DMS 273 (cell line): ENCODE measurements at regions not wholly inside any gene's neighbourhood (a gene's known extent, or its start where the extent isn't known, plus 50 kb on each side); places are given as distances from the start of the nearest gene placed in this dataset.
"Not testable (repeated sequence)": the region's sequence is repeated elsewhere in the genome, so short reads cannot be mapped to it uniquely, and the experiment has no call there.

Source experiments
- DNase-seq: peaks from one replicate; lab custom pipeline; 2025; ENCODE audit not compliant: unreplicated experiment; lab: John Stamatoyannopoulos, UW

DNA sequence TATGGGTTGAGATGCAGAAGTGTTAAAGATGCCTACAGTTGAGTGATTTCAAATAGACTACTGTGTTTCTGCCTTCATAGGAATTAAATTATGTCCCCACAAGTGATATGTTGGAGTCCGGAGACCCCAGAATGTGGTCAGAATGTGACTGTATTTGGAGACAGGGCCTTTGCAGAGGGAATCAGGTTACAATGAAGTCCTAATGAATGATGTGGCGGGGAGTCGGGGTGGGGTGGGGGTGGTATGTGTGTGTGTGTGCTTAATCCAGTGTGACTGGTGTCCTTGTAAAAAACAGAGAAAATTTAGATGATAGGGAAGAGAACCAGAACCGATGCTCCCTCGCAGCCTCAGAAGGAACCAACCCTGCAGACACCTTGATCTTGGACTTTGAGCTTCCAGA, 448.2 kb downstream of the QKI start:
- DNase-seq: no peak

DNA sequence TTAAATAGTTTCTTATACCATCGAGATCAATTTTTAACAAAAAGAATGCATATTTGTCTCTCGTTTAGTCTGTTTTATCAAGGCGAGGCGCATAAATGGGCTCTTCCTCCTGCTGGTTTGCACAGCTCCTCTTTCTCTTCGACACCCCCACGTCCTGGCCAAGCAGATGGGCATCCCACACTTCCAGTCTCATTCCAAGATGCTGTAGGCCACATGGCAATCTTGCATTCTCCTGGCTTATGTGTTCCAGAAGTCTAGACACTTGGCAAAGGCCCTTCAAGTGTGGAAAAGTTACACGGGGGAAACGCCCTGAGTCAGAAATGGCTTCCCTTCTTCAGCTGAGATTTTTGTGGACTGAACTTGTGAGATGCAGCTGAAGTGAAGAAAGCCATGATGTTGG, 447.1 kb downstream of the QKI start:
- DNase-seq: no peak

DNA sequence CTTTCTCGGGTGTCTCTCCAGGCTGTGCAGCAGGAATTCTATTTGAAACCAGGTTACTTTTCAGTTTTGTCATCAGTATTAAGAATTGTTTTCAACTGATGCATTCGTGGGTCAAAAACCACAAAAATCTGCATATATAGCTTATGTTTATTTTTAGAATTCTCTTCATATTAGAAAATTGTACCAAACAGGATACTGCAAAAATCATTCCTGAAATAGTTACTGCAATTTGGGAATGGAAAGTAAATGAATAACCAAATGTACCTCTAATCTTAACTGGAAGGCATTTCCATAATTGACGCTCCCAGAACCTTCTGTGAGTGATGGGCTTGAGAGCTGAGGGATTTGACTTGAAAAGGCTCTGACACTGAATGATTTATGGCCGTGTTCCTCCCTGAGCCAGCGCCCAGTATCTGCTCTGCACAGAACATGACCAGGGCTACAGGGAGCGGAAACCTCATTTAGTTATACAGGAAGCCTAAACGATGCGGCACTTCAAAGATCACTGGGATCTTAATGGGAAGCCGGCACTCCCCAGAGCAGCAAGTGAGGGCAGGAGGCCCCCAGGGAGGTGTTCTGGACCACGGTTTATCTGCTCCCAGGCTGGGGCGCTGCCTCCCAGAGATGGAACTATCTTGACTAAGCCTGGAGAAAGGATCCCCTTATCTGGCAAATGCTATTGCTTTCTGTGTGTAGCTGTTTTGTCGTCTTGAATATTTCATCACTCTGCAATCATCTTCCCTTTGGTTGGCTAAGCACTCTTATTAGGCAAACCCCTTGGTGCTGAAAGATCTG, 446.0 kb downstream of the QKI start:
- no peak for DNase-seq

DNA sequence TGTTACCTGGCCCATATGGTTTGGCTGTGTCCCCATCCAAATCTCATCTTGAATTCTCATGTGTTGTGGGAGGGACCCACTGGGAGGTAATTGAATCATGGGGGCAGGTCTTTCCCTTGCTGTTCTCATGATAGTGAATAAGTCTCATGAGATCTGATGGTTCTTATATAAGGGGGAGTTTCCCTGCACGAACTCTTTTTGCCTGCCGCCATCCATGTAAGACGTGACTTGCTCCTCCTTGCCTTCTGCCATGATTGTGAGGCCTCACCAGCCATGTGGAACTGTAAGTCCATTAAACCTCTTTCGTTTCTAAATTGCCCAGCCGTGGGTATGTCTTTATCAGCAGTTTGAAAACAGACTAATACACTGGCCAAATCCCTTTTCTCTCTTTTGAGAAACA, 444.4 kb downstream of the QKI start:
- not testable (repeated sequence) for DNase-seq

DNA sequence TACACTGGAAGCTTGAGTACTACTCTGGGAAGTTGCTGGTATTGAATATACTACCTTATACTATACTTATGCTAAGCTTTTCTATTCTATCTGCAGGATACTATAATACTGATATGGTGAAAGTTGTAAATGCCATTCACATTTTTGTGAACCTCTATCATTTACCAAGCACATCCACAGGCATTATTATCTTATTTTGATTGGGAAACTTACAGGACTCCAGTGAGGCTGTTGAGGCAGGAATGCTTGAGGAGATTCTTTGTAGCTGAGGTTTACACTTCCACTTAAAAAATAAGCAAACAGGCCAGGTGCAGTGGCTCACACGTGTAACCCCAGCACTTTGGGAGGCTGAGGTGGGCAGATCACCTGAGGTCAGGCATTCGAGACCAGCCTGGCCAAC, 442.9 kb downstream of the QKI start:
- DNase-seq: no peak

DNA sequence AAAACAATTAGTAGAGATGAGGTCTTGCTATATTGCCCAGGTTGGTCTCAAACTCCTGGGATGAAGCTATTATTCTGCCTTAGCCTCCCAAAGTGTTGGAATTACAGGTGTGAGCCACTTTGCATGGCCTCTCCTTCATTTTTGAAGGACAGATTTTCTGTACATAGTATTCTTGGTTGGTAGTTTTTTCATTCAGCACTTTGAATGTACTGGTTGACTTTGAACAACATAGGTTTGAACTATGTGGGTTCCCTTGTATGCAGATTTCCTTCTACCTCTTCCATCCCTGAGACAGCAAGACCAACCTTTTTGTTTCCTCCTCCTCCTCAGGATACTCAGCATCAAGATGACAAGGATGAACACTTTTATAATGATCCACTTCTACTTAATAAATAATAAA, 436.4 kb downstream of the QKI start:
- DNase-seq: no peak

DNA sequence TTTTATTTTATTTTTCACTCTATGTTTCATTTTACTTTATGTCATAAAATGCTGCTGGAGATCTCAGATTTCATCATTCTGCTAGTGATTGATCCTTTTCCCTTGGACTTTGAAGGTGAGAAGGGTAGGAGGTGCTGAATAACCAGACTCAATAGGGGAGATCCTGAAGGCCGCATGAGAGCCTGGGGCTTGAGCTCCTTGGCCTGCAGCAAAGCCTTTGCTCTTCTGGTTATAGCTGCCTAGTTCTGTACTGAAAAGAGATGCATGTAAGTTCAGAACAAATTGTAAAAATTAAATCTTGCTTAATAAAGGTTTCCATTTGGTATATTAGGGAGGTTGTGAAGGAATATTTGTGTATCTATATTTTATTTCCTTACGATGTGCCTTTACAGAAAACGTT, 430.2 kb downstream of the QKI start:
- DNase-seq: no peak

DNA sequence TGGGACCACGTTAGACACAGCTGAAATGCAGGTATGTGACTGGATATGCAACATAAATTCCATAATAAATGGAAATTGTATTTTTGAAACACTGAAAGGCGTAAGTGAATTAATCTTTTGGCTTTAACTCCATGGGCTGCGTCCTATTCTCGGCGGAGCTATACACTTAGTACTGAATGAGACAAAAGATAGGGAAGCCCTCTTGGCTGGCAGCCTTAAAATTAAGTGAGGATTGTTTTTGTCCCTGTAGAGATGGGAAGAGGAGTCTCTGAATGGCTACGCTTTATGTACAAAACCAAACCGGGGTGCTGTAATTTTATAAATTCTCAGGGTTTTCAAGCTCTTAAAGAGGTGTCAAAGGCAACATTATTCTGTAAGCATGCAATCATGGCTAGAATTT, 429.8 kb downstream of the QKI start:
- DNase-seq: no peak

DNA sequence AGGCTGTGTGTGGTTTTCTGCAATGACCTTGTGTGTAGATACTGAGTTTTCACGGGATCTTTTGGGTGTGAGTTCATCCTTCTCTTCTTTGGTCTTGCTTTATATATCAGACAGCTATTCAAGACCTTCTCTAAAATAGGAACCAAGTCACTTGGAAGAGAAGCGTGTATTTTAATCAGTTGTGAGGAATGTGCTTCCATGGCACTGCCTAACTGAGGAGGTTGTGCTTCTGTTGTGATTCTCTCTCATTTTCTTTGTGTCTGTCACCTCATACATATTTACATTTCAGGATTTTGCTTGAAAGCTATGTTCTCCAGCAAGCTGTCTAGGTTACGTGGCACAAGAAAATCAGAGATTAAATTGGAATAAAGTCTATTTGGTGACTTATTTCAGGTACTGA, 428.7 kb downstream of the QKI start:
- no peak for DNase-seq

DNA sequence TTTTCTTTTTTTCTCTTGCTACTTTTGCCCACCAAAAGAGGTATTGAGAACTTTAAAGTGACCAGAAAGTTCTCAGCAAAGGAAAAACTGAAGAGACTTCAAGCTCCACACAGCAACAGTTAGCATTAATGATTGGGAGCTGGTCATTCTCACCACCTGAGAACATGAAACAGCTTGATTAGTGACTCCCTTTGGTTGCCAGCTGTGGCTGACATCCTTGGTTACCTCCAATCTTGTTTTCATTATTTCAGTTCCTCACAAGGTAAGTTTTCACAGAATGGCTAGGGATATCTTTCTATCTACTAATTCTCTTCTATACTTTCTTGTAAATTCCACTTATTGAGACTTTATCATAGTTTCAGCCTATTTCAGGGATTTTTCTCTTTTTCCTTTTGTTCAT, 427.9 kb downstream of the QKI start:
- DNase-seq: no peak

DNA sequence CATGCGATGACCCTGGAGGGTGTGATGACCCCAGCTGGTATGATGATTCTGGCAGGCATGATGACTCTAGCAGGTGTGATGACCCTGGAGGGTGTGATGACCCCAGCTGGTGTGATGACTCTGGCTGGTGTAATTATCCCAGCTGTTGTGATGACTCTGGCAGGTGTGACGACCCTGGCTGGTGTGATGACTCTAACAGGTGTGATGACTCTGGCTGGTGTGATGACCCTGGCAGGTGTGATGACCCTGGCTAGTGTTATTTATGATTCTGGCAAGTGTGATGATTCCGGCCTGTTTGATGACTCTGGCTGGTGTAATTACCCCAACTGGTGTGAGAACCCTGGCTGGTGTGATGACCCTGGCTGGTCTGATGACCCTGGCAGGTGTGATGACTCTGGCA, 427.2 kb downstream of the QKI start:
- no peak for DNase-seq

DNA sequence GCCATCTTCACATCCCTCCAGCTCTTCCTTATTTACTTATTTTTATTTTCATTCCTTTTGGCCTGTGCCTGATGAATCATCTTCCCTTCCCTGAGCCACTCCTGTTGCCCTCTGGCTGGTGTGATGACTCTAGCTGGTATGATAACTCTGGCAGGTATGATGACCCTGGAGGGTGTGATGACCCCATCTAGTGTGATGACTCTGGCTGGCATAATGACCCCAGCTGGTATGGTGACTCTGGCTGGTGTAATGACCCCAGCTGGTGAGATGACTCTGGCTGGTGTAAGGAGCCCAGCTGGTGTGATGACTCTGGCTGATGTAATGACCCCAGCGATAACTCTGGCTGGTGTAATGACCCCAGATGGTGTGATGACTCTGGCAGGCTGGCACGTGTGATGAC, 426.8 kb downstream of the QKI start:
- DNase-seq: no peak

DNA sequence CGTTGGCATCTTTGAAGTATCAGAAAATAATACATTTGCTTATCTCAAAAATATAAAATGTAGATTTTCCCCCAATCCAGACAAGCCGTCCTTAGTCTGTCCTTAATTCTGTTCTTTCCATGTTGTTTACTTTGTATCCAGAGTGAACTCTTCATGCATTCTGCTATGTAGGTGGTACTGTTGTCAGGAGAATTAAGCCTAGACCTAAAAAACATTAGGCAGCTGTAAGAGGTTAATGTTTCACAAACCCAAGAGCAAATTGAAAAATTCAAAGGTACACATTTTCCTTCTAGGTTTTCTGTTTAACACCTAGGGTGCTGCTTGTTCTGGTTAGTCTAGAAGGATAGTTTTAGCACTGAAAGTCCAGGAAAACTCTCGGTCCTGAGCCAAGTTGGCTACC, 426.4 kb downstream of the QKI start:
- no peak for DNase-seq

DNA sequence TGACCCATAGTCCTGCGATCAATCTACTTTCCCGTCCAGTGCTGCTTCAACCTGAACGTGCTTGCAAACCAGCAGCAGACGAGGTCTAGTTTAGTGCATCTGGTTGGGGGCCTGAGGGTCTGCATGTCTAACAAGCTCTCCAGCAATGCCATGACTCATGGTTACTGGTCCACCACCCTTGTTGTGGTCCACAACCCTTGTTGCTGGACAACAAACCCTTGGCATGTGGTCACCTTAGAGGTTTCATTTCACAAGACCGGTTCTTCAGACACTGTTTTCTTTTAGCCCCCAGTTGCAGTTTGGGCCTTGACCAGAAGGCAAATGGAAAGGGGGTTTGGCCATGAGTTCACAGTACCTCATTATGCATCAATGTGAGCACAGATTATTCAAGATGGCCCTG, 424.8 kb downstream of the QKI start:
- no peak for DNase-seq

DNA sequence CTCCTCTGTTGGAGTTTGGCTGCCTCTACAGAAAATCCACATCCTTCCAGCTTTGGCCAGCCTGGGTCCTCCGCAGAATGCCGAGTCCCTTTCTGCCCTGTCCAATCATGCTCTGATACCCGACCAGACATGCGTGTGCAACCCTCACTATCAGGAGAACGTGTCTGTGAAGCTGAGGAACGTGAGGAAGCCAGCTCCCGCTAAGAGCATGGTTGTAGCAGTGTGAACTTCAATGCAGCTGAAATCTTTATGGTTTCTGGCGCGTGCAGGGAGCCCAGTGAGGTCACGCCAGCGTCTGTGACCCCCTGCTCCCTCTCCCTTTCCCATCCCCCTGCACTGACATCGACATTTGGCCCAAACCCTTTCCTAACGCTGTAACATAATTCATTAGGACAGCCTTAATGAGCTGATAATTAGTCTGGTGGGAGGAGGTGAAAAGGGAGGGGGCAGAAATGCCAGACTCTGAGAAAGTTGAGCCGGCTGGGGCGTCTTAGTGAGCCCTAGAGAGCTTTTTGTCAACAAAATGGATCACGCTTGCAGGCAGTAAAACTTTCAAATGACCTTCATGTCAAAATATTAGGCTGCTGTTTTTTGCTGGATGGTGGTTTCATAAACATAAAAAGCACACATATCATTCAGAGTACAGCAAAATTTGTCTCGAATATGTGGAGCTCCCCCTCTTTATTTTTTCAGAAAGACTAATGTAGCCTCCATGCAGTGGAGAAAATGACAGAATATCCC, 423.3 kb downstream of the QKI start:
- no peak for DNase-seq

DNA sequence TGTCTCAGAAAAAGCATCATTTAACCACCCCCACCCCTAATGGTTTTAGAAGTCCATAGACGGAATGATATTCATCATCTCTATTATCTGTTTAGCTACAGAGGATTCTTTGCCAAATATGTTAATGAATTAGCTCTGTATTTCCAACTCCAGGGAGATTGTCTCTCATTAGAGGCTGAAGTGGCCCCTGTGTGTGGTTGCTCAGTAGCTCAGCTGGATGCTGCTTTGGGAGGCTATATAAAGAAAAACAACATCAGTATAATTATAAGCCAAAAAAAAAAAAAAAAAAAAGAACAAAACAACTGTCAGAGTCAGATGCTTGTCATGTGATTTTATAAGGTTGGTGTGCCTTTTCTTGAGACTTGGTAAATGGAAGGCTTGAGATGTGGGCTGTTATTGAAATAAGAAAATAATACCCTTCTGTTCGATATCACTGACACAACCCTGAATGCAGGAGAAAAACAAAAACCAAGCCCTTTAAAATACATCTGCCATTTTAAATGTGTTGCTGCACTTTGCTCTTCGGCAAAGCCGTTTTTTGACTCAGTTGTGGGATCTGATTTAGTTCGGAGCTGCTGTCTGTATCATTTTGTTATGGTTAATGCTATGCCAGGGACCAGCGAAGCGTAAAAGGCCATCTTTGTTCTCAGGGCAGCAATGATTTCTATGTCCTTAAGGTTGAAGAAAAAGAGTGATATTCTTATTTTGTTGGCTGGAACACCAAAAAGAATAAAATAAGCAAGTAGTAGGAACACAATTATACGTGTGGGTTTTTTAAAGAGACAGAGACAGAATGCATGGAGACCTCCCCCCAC, 422.6 kb downstream of the QKI start:
- no peak for DNase-seq

DNA sequence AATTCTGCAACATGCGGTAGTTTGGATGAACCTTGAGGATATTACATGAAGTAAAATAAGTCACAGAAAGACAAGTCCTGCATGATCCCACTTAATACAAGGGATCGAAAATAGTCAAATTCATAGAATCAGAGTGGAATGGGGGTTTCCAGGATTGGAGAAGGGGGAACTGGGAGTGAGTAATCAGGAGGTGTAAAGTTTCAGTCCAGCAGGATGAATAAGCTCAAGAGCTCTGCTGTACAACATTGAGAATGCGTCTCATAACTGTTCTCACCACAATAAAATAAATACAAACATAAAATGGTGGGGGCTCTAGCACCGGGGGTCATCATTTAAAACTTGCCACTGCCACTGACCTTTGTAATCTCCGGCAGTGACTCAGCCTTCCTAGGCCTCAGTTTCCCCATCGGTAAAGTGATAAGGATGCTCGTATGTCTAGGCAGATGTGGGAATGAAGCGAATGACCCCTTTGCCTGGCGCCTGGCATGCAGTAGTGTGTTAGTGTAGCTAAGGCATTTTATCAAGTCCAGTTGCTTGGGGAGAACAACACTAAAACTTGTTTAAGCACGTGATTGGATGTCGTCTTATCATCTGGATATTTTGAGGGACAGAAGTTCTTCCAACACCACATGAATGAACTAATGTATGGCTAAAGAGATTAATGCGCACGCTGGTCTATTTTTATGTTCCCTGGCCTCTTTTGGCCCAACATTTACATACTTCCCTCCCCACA, 421.1 kb downstream of the QKI start:
- DNase-seq: no peak

DNA sequence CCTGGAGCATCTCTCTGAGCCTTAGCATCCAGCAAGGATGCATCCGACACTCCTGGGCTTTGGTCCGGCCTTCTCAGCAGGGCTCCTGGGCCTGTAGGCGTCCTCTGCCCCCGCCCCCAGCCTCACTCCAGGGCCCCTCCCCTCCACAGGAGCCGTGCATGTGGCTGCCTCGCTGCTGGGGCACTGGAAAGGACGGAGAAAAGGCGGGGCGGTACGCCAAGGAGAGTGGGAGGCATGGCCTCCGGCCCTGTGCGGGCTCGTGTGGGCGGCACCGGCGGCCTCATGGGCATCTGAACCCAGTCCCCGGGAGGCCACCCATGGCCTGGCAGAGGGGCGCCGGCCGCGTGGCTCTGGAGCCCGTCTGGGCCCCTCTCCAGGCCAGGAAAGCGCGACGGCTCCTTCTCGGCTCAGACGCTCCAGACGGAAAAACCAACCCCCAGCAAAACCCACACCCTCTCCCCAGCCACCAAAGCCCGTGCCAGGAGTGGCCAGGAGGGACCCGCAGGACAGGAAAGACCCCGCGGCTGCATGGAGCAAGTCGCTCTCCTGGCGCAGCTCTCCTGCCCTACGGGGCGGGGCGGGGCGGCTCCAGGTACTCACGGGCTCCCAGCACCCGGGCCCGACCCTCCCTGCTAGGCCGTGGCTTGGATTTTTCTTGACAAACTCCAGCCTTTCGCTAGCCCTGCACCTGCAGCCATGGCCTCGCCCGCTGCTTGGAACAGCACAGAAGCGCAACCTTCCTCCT, 419.9 kb downstream of the QKI start:
- no peak for DNase-seq

DNA sequence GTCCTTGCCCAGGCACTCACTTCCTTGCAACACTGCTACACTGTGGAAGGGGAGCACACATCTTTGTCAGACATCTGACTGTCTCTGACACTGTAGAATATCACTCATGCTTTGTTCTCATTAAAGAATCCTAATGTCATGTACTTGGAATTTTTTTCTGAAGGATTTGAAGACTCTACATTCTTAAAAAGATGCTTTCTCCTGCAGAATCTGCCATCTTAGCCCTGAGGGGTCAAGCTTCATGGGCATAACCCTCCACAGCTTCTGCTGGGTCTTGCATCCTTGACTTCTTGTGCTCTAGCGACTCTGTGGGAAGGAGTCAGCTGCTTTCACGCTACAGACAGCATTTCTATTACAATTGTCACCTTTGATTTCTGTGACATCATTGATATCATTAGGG, 417.2 kb downstream of the QKI start:
- DNase-seq: no peak

DNA sequence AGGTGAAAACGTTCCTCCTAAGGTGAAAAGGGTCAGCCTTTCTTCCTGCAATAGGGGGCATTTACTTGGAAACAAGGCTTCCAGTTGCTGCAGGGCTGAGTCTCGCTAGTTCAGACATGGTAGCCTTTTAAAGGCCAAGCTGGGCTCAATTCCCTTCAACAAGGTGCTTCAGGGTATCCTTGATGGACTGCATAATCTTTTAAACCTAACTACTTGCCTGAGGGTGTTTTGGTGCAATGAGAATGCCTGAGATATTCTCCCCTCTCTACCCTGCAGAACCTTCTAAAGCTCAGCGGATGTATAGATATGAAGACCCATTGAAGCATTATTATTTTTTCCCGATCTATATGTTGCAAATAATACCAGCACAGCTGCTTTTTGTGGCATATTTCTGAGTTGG, 416.1 kb downstream of the QKI start:
- no peak for DNase-seq
